Renal cortical epithelial cell (primary cell): ENCODE measurements at regions not wholly inside any gene's neighbourhood (a gene's known extent, or its start where the extent isn't known, plus 50 kb on each side); places are given as distances from the start of the nearest gene placed in this dataset.

Experiments
- DNase-seq: peaks from one replicate; pipeline ENCODE4 v3.0.0-alpha.2; 2011; ENCODE audit warnings: low read depth

- no peak for DNase-seq
These were observed 439.2 kb downstream of the SETBP1 start for GRCh38 chr18:45119876-45120275.

- no peak for DNase-seq
These were observed 440.5 kb downstream of the SETBP1 start for GRCh38 chr18:45121146-45121545.

GRCh38 chr18:45122506-45122905, 441.8 kb downstream of the SETBP1 start:
- DNase-seq: no peak

- DNase-seq: peak; percentile 6
These were observed 446.7 kb downstream of the SETBP1 start for GRCh38 chr18:45127405-45127804.

GRCh38 chr18:45133276-45133675, 452.6 kb downstream of the SETBP1 start:
- DNase-seq: no peak

GRCh38 chr18:45136381-45137086, 455.8 kb downstream of the SETBP1 start:
- no peak for DNase-seq

- DNase-seq: no peak
These were observed 456.4 kb downstream of the SETBP1 start for GRCh38 chr18:45137087-45137419.

- no peak for DNase-seq
These were observed 458.8 kb downstream of the SETBP1 start for GRCh38 chr18:45139478-45139877.

GRCh38 chr18:45142868-45143267, 462.2 kb downstream of the SETBP1 start:
- DNase-seq: no peak

- no peak for DNase-seq
These were observed 465.6 kb upstream of the SLC14A2 start for GRCh38 chr18:45149712-45150111.

GRCh38 chr18:45151645-45152044, 463.6 kb upstream of the SLC14A2 start:
- no peak for DNase-seq

- DNase-seq: peak; percentile 84
These were observed 459.8 kb upstream of the SLC14A2 start for GRCh38 chr18:45155526-45155925.

GRCh38 chr18:45156946-45157345, 458.3 kb upstream of the SLC14A2 start:
- no peak for DNase-seq

- no peak for DNase-seq
These were observed 457.7 kb upstream of the SLC14A2 start for GRCh38 chr18:45157576-45157975.

GRCh38 chr18:45161850-45162249, 453.4 kb upstream of the SLC14A2 start:
- no peak for DNase-seq

GRCh38 chr18:45163871-45164270, 451.4 kb upstream of the SLC14A2 start:
- no peak for DNase-seq

- DNase-seq: no peak
These were observed 450.7 kb upstream of the SLC14A2 start for GRCh38 chr18:45164551-45164950.

GRCh38 chr18:45165176-45165713, 450.0 kb upstream of the SLC14A2 start:
- no peak for DNase-seq

GRCh38 chr18:45165871-45166270, 449.4 kb upstream of the SLC14A2 start:
- no peak for DNase-seq

- DNase-seq: peak; percentile 77
These were observed 448.9 kb upstream of the SLC14A2 start for GRCh38 chr18:45166341-45166835.

- peak; percentile 60 for DNase-seq
These were observed 448.3 kb upstream of the SLC14A2 start for GRCh38 chr18:45166836-45167551.

GRCh38 chr18:45167631-45168280, 447.5 kb upstream of the SLC14A2 start:
- DNase-seq: peak; percentile 59
